ENCODE measurements at regions not wholly inside any gene's neighbourhood (a gene's known extent, or its start where the extent isn't known, plus 50 kb on each side); places are given as distances from the start of the nearest gene placed in this dataset.

DNA sequence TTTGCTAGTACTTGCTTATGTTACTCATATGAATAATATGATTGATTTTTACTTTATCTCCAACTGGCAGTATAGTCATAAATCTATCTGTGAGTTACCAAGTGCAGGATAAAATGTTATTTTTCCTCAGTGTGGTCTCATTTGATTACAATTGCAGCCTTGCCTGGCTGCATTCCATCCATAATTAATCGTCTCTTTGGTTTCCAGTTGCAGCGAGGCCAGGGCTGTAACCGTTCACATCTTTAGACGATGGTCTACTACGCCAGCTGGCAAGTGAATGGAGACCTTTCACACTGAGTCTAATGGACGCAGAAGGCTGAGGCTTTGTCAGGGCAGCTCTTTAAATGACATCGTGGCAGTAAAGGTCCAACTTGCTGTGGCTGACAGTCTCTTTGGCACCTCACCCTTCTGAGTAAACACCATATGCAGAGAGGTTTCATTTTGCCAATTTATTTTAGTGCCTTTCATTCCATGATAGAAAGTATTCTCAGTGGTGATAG lies 84.0 kb downstream of the ARL4A start:
- intact Hi-C loops (cut with micrococcal nuclease) (loop anchor here (1.0 to 5.0 kb wide), 7 partner anchors 43 to 346 kb away; partner anchors contain the start of gene ARL4A), dilution Hi-C loops (cut with MboI; ENCODE audit: extremely low pct_ligation_motif_present, low sequenced_read_pairs) (no loop called here)
- Histone ChIP-seq H3K36me3 (ENCODE audit: control insufficient read depth in 2 of 2, extremely low read depth in 1 of 2, insufficient read depth in 2 of 2, low read length in 2 of 2) (no peaks in the 10 kb centered on the region), H3K27me3 (ENCODE audit: control insufficient read depth in 2 of 2, insufficient read depth in 2 of 2, low read length in 2 of 2) (no peaks in the 10 kb centered on the region), H4K20me1 (replicated peaks; ENCODE audit: control insufficient read depth, extremely low read depth, insufficient read depth, low read length) (no peaks in the 10 kb centered on the region), H3K4me3 (replicated peaks in 1 of 3; ENCODE audit: insufficient read depth in 1 of 3, low read depth in 1 of 3, low read length in 3 of 3) (peak overlapping the region in 1 of 3 experiments; percentile 38), H3K79me2 (ENCODE audit: control insufficient read depth, insufficient read depth, low read length) (no peaks in the 10 kb centered on the region), H3K9ac (replicated peaks; ENCODE audit: extremely low read depth, insufficient read depth, low read length) (peak overlapping the region; percentile 71), H3K9me1 (replicated peaks; ENCODE audit: control insufficient read depth, extremely low read depth, insufficient read depth, low read length) (no peaks in the 10 kb centered on the region), H3K4me2 (ENCODE audit: insufficient read depth, low read length) (peak overlapping the region; percentile 95), H2AFZ (ENCODE audit: low read depth, low read length) (peak overlapping the region; percentile 95), H3K9me3 (replicated peaks; ENCODE audit: control insufficient read depth, insufficient read depth, low read length) (no peaks in the 10 kb centered on the region), H3K27ac (ENCODE audit: insufficient read depth, low read depth, low read length) (peak overlapping the region; percentile 95), H3K4me1 (ENCODE audit: control insufficient read depth, extremely low read depth, insufficient read depth, low read length) (peaks cover 33% of the 10 kb centered on the region)
- no TSS peak for BruUV-seq (replicated peaks)
- TF ChIP-seq, protein P1, sequence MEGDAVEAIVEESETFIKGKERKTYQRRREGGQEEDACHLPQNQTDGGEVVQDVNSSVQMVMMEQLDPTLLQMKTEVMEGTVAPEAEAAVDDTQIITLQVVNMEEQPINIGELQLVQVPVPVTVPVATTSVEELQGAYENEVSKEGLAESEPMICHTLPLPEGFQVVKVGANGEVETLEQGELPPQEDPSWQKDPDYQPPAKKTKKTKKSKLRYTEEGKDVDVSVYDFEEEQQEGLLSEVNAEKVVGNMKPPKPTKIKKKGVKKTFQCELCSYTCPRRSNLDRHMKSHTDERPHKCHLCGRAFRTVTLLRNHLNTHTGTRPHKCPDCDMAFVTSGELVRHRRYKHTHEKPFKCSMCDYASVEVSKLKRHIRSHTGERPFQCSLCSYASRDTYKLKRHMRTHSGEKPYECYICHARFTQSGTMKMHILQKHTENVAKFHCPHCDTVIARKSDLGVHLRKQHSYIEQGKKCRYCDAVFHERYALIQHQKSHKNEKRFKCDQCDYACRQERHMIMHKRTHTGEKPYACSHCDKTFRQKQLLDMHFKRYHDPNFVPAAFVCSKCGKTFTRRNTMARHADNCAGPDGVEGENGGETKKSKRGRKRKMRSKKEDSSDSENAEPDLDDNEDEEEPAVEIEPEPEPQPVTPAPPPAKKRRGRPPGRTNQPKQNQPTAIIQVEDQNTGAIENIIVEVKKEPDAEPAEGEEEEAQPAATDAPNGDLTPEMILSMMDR (IDR thresholded peaks at IDR 0.05; ENCODE audit: extremely low read depth in 1 of 2, insufficient read depth in 1 of 2, low read depth in 1 of 2, low read length in 2 of 2), result no peak
- TF ChIP-seq, protein P2, sequence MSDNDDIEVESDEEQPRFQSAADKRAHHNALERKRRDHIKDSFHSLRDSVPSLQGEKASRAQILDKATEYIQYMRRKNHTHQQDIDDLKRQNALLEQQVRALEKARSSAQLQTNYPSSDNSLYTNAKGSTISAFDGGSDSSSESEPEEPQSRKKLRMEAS (IDR thresholded peaks at IDR 0.05; ENCODE audit: insufficient read depth, insufficient read length), result no peak
- peak; percentile 81 for TF ChIP-seq POLR2A (IDR thresholded peaks at IDR 0.05; ENCODE audit: low read depth, low read length)
- TF ChIP-seq JUN (IDR thresholded peaks at IDR 0.05; ENCODE audit: borderline replicate concordance, insufficient read depth, insufficient read length, low read depth), result peak; percentile 69
- TF ChIP-seq FOS (IDR thresholded peaks at IDR 0.05; ENCODE audit: borderline replicate concordance, insufficient read depth, low read length), result no peak
- no peak for TF ChIP-seq EZH2 (IDR thresholded peaks at IDR 0.05; ENCODE audit: borderline replicate concordance, low read depth, low read length, severe bottlenecking)
- TF ChIP-seq GATA2 (IDR thresholded peaks at IDR 0.05; ENCODE audit: insufficient read depth, insufficient read length, low read depth, low read length), result peak; percentile 74
- peak; percentile 70 for TF ChIP-seq POLR2AphosphoS5 (IDR thresholded peaks at IDR 0.05; ENCODE audit: insufficient read depth, low read depth, low read length)
- DNase-seq (ENCODE audit: low read depth, low spot score) (peak; percentile 99), FAIRE-seq (peak; percentile 91)
- ChIA-PET POLR2A (interaction anchor here (0.7 to 1.7 kb wide), 6 partner anchors 10 to 252 kb away, joined by 3 to 15 read pairs (median 4); partner anchors contain the start of gene ARL4A), CTCF (interaction anchor here (0.9 to 2.6 kb wide), 14 partner anchors 10 to 491 kb away, joined by 3 to 35 read pairs (median 4); partner anchors contain the start of gene ARL4A)

All from endothelial cell of umbilical vein (primary cell).